K562 (cell line): ENCODE measurements at regions not wholly inside any gene's neighbourhood (a gene's known extent, or its start where the extent isn't known, plus 50 kb on each side); places are given as distances from the start of the nearest gene placed in this dataset.

ENCODE experiments used
- ATAC-seq: fragments of 200-7000 bp; cut with Tn5 transposase; 3 replicates; pipeline ENCODE4 v1.9.1; 2020; ENCODE audit warnings: moderate library complexity
- BruUV-seq: library from RNA; stranded (reverse); fragments of 400-500 nt; replicated peaks from 2 replicates; lab custom pipeline; 2021; lab: Mats Ljungman, UMichigan
- CTCF ChIA-PET: fragments of 300-600 bp; formaldehyde crosslinking; extraction: SDS; loops from one replicate; lab custom pipeline; 2021; ENCODE audit warnings: low intra/inter-chr PET ratio; lab: Yijun Ruan, JAX
- POLR2A ChIA-PET: fragments of 300-600, 350-650 bp; sonication (Branson Sonifier 250); formaldehyde crosslinking; extraction: SDS; loops from one replicate; lab custom pipeline; 2021; ENCODE audit warnings: antibody characterized with exemption, inconsistent platforms; lab: Yijun Ruan, JAX
- DNase-seq, 4 experiments: peaks; one replicate each; pipeline versions ENCODE4 v3.0.0 to v3.0.0-alpha.2; 2011 to 2018; ENCODE audit warnings: low spot score in 3 of 4, mixed read lengths in 3 of 4; ENCODE audit errors: extremely low read depth in 1 of 4
- FAIRE-seq: peaks from 2 replicates; lab custom pipeline; 2011; peaks lifted over from hg19 to GRCh38; lab: Jason Lieb, UNC
- H2AFZ ChIP-seq: 2 replicates; pipeline ENCODE4 v1.6.0; 2011; ENCODE audit warnings: low read depth, low read length, control low read depth, inconsistent platforms
- H3K27ac ChIP-seq: fragments of 200-600 bp; 3 replicates; pipeline ENCODE4 v1.8.0; 2011; ENCODE audit warnings: low read depth, mild to moderate bottlenecking, control low read depth, inconsistent platforms, low read length, moderate library complexity, mixed read lengths; ENCODE audit errors: extremely low read depth
- H3K27me3 ChIP-seq, 2 experiments: fragments of 300-600 bp in 1 of 2; 2 replicates in 1 of 2; 3 replicates in 1 of 2; pipeline versions ENCODE4 v1.6.0 to v1.8.0; 2011; ENCODE audit warnings: inconsistent platforms in 2 of 2, low read length in 2 of 2, mild to moderate bottlenecking in 1 of 2, mixed read lengths in 1 of 2, moderate library complexity in 1 of 2; ENCODE audit not compliant: control insufficient read depth in 2 of 2, insufficient read depth in 2 of 2
- H3K36me3 ChIP-seq: fragments of 300-600 bp; 3 replicates; pipeline ENCODE4 v1.8.0; 2011; ENCODE audit warnings: mild to moderate bottlenecking, low read length, inconsistent platforms; ENCODE audit not compliant: control insufficient read depth, insufficient read depth
- H3K4me1 ChIP-seq, 2 experiments: fragments of 200-600 bp in 1 of 2; replicated peaks in 1 of 2; 2 replicates in 1 of 2; 3 replicates in 1 of 2; pipeline versions ENCODE4 v1.5.1 to v1.8.0; 2011; ENCODE audit warnings: inconsistent platforms in 2 of 2, low read length in 2 of 2, mild to moderate bottlenecking in 1 of 2, mixed read lengths in 1 of 2, moderate library complexity in 1 of 2; ENCODE audit not compliant: control insufficient read depth in 2 of 2, insufficient read depth in 2 of 2
- H3K4me2 ChIP-seq: 2 replicates; pipeline ENCODE4 v1.6.1; 2011; ENCODE audit warnings: low read length, control low read depth, inconsistent platforms, mixed read lengths; ENCODE audit not compliant: insufficient read depth
- H3K4me3 ChIP-seq: fragments of 200-600 bp; sonication (generic), shearing (Covaris generic); 2 replicates; pipeline ENCODE4 v1.5.1; 2016; ENCODE audit warnings: control low read depth, inconsistent platforms
- H3K79me2 ChIP-seq: fragments of 200-600 bp; 3 replicates; pipeline ENCODE4 v1.8.0; 2011; ENCODE audit warnings: low read length, inconsistent platforms; ENCODE audit not compliant: control insufficient read depth, insufficient read depth
- H3K9ac ChIP-seq, 2 experiments: 2 replicates each; pipeline versions ENCODE4 v1.6.0 to v1.6.1; 2011; ENCODE audit warnings: low read depth in 2 of 2, low read length in 2 of 2, control low read depth in 1 of 2, inconsistent platforms in 1 of 2, mild to moderate bottlenecking in 1 of 2, mixed read lengths in 1 of 2; ENCODE audit not compliant: insufficient read depth in 1 of 2
- H3K9me1 ChIP-seq: one replicate; pipeline ENCODE4 v1.6.0; 2011; ENCODE audit warnings: inconsistent platforms, mild to moderate bottlenecking, low read length, moderate library complexity; ENCODE audit not compliant: control insufficient read depth, insufficient read depth
- H3K9me3 ChIP-seq: replicated peaks from 2 replicates; pipeline ENCODE4 v1.5.1; 2011; ENCODE audit warnings: low read depth, low read length, inconsistent platforms; ENCODE audit not compliant: control insufficient read depth, insufficient read depth
- H4K20me1 ChIP-seq: replicated peaks from 2 replicates; pipeline ENCODE4 v1.6.1; 2011; ENCODE audit warnings: low read length, inconsistent platforms, mixed read lengths; ENCODE audit not compliant: control insufficient read depth, insufficient read depth
- BCOR ChIP-seq: fragments of 450-650 bp; IDR thresholded peaks from 2 replicates; pipeline ENCODE4 v1.6.1; 2016
- DPF2 ChIP-seq: fragments of 450-650 bp; IDR thresholded peaks from 2 replicates; pipeline ENCODE4 v1.6.1; 2016
- HLTF ChIP-seq: fragments of 450-650 bp; IDR thresholded peaks from 2 replicates; pipeline ENCODE4 v1.6.1; 2016
- IFI16 ChIP-seq: fragments of 250-450 bp; sonication (Bioruptor Pico); IDR thresholded peaks from 2 replicates; pipeline ENCODE4 v2.1.2; 2022; ENCODE audit warnings: mild to moderate bottlenecking, inconsistent platforms
- IRF9 ChIP-seq: fragments of 450-650 bp; IDR thresholded peaks from 2 replicates; pipeline ENCODE4 v1.6.1; 2016; ENCODE audit warnings: missing biosample characterization, missing genetic modification characterization
- KAT8 ChIP-seq: fragments of 450-650 bp; IDR thresholded peaks from 2 replicates; pipeline ENCODE4 v1.6.1; 2016; ENCODE audit warnings: low read depth, mild to moderate bottlenecking
- KDM4B ChIP-seq, 2 experiments: fragments of 450-650 bp in 1 of 2; sonication (generic) in 1 of 2; IDR thresholded peaks; 2 replicates each; pipeline ENCODE4 v1.6.1; 2016 to 2017; ENCODE audit warnings: borderline replicate concordance in 2 of 2, antibody characterized with exemption in 1 of 2, low read depth in 1 of 2, mild to moderate bottlenecking in 1 of 2
- MAFG ChIP-seq: fragments of 450-650 bp; conservative IDR thresholded peaks from 2 replicates; pipeline ENCODE4 v1.6.1; 2016; ENCODE audit warnings: missing genetic modification characterization, missing compliant biosample characterization
- MAFK ChIP-seq: IDR thresholded peaks from 2 replicates; pipeline ENCODE4 v1.6.1; 2011; ENCODE audit warnings: low read length, improper control_type of control experiment
- PRPF4 ChIP-seq: fragments of 200-400 bp; formaldehyde crosslinking; IDR thresholded peaks from one replicate; pipeline ENCODE4 v1.6.1; 2017; ENCODE audit warnings: low read length, low read depth, mild to moderate bottlenecking; ENCODE audit not compliant: insufficient read depth, poor library complexity, severe bottlenecking
- SAFB ChIP-seq: fragments of 200-400 bp; formaldehyde crosslinking; IDR thresholded peaks from 2 replicates; pipeline ENCODE4 v1.6.1; 2017; ENCODE audit warnings: low read depth, low read length, borderline replicate concordance
- SLC30A9 ChIP-seq: fragments of 250-450 bp; sonication (Bioruptor Pico); IDR thresholded peaks from 2 replicates; pipeline ENCODE4 v1.8.0; 2022; ENCODE audit warnings: mild to moderate bottlenecking, moderate library complexity
- TEAD2 ChIP-seq: fragments of 450-650 bp; IDR thresholded peaks from 2 replicates; pipeline ENCODE4 v1.6.1; 2016; ENCODE audit warnings: missing genetic modification characterization, control low read depth, missing compliant biosample characterization
- TSC22D4 ChIP-seq: fragments of 450-650 bp; IDR thresholded peaks from 2 replicates; pipeline ENCODE4 v1.6.1; 2016; ENCODE audit warnings: missing genetic modification characterization, missing biosample characterization, control low read depth
- ZBTB1 ChIP-seq: sonication (generic); formaldehyde crosslinking; IDR thresholded peaks from 2 replicates; pipeline ENCODE4 v1.8.1; 2023; ENCODE audit warnings: missing genetic modification reagents, low read depth, mild to moderate bottlenecking, borderline replicate concordance
- ZNF316 ChIP-seq: fragments of 450-650 bp; IDR thresholded peaks from 2 replicates; pipeline ENCODE4 v1.6.1; 2016
- ZNF584 ChIP-seq: fragments of 200-800 bp; sonication (Bioruptor generic); IDR thresholded peaks from 2 replicates; pipeline ENCODE4 v1.6.1; 2016; ENCODE audit warnings: low read depth, mild to moderate bottlenecking, missing genetic modification characterization, missing compliant biosample characterization
- ZNF668 ChIP-seq: fragments of 250-450 bp; sonication (Bioruptor Pico); IDR thresholded peaks from 2 replicates; pipeline ENCODE4 v1.8.0; 2022; ENCODE audit warnings: mild to moderate bottlenecking, inconsistent platforms
- WGBS: fragments of 100-300 bp; shearing (Covaris generic); methylation state at CpG from one replicate; pipeline ENCODE4 v1.1.6; 2016; ENCODE audit warnings: low coverage, mixed read lengths; ENCODE audit not compliant: insufficient coverage; ENCODE audit errors: missing lambda C conversion rate; 5-methylcytosine and 5-hydroxymethylcytosine counted together
- in situ Hi-C: fragments of 300-500 bp; cut with MboI; formaldehyde crosslinking; loops from 4 replicates; pipeline ENCODE4 v1.15.0; 2018; ENCODE audit warnings: inconsistent platforms, mixed read lengths
- intact Hi-C: fragments of 100-400 bp; cut with micrococcal nuclease; formaldehyde crosslinking; loops from 2 replicates; pipeline ENCODE4 v1.14.2; 2022

GRCh38 chr12:127118251-127118650 is 1148.7 kb upstream of the TMEM132C start:
- no peak overlapping the region for H3K27ac ChIP-seq
- no peaks in the 10 kb centered on the region for H3K27me3 ChIP-seq
- peaks cover 2% of the 10 kb centered on the region; the same call in 1 of the 3 replicates for H3K79me2 ChIP-seq
- no peak overlapping the region for H2AFZ ChIP-seq
- ATAC-seq (no peak), FAIRE-seq (no peak), DNase-seq (no peak)
- H3K9me1 ChIP-seq: no peaks in the 10 kb centered on the region
- no peak overlapping the region for H3K4me3 ChIP-seq
- H3K9me3 ChIP-seq: no peaks in the 10 kb centered on the region
- CTCF ChIA-PET: no interaction called here
- no peak overlapping the region for H3K9ac ChIP-seq
- H3K4me2 ChIP-seq: no peak overlapping the region
- POLR2A ChIA-PET: interaction anchor here (2.1 kb wide), 1 partner anchor 9 kb away, joined by 5 read pairs; no protein-coding TSS in a partner anchor
- peaks cover 37% of the 10 kb centered on the region; the same call in 2 of the 3 replicates for H3K36me3 ChIP-seq
- peaks cover 0 to 14% of the 10 kb centered on the region in 2 experiments; a peak in 2 of 5 replicates for H3K4me1 ChIP-seq
- 82% methylated on average over 3 of the region's 3 CpGs for WGBS
- H4K20me1 ChIP-seq: no peaks in the 10 kb centered on the region
- in situ Hi-C loops (no loop called here), intact Hi-C loops (no loop called here)
- no peak for TF ChIP-seq HLTF
- TF ChIP-seq BCOR: no peak
- BruUV-seq: no TSS peak

GRCh38 chr12:127119600-127120140 is 1147.3 kb upstream of the TMEM132C start:
- Histone ChIP-seq H3K27me3 (no peaks in the 10 kb centered on the region), H3K27ac (peak overlapping the region; percentile 19; the same call in 1 of the 3 replicates), H3K36me3 (peaks cover 37% of the 10 kb centered on the region; the same call in 2 of the 3 replicates), H4K20me1 (no peaks in the 10 kb centered on the region), H2AFZ (no peak overlapping the region), H3K9me3 (no peaks in the 10 kb centered on the region), H3K9me1 (no peaks in the 10 kb centered on the region), H3K4me3 (no peak overlapping the region), H3K9ac (no peak overlapping the region), H3K4me2 (no peak overlapping the region), H3K4me1 (peaks cover 0 to 14% of the 10 kb centered on the region in 2 experiments; a peak in 2 of 5 replicates), H3K79me2 (peaks cover 2% of the 10 kb centered on the region; the same call in 1 of the 3 replicates)
- in situ Hi-C loops (no loop called here), intact Hi-C loops (no loop called here)
- DNase-seq: no peak
- BruUV-seq: no TSS peak
- POLR2A ChIA-PET: interaction anchor here (1.0 kb wide), 1 partner anchor 174 kb away, joined by 3 read pairs; no protein-coding TSS in a partner anchor
- WGBS: 73% methylated on average over 2 of the region's 2 CpGs
- ATAC-seq: peak; percentile 59
- no peak for FAIRE-seq
- CTCF ChIA-PET: no interaction called here
- TF ChIP-seq TSC22D4 (tag): no peak
- TF ChIP-seq SLC30A9 (CRISPR knock-in tag): no peak
- no peak for TF ChIP-seq PRPF4
- TF ChIP-seq ZNF668 (CRISPR knock-in tag): no peak
- TF ChIP-seq MAFG (tag): peak; percentile 87
- no peak for TF ChIP-seq KAT8
- 0 out of 2 replicates have a peak, but pooled peaks have one; percentile 15 for TF ChIP-seq IRF9
- TF ChIP-seq ZNF316: peak; percentile 68
- no peak for TF ChIP-seq SAFB
- no peak for TF ChIP-seq TEAD2 (tag)
- no peak for TF ChIP-seq DPF2
- no peak for TF ChIP-seq ZNF584 (CRISPR knock-in tag)
- no peak for TF ChIP-seq IFI16 (CRISPR knock-in tag)
- TF ChIP-seq MAFK: 0 out of 2 replicates have a peak, but pooled peaks have one; percentile 21
- no peak for TF ChIP-seq KDM4B (IDR thresholded peaks at IDR 0.05; ENCODE audit: borderline replicate concordance in 2 of 2, low read depth in 1 of 2)
- TF ChIP-seq ZBTB1 (CRISPR knock-in tag): no peak
